HL-60 (cell line): ENCODE measurements at regions not wholly inside any gene's neighbourhood (a gene's known extent, or its start where the extent isn't known, plus 50 kb on each side); places are given as distances from the start of the nearest gene placed in this dataset.

Experiments used
- DNase-seq, 2 experiments: peaks; one replicate each; pipeline ENCODE4 v3.0.0-alpha.2; 2010 to 2020; ENCODE audit warnings: low read depth in 1 of 2, low spot score in 1 of 2
- H3K27ac ChIP-seq: fragments of 250-450 bp; sonication (Bioruptor Pico); replicated peaks from 2 replicates; pipeline ENCODE4 v1.5.1; 2020; ENCODE audit warnings: mild to moderate bottlenecking, moderate library complexity
- H3K27me3 ChIP-seq: fragments of 250-450 bp; sonication (Bioruptor Pico); 2 replicates; pipeline ENCODE4 v1.5.1; 2021; ENCODE audit warnings: mild to moderate bottlenecking, moderate library complexity; ENCODE audit not compliant: insufficient read depth, poor library complexity, severe bottlenecking
- H3K4me3 ChIP-seq: replicated peaks from 2 replicates; pipeline ENCODE4 v1.5.1; 2011; ENCODE audit warnings: mild to moderate bottlenecking, control low read depth, low read length; ENCODE audit not compliant: insufficient read depth
- CTCF ChIP-seq: IDR thresholded peaks from one replicate; pipeline ENCODE4 v1.5.1; 2011; ENCODE audit warnings: low read length, control low read depth, inconsistent platforms; ENCODE audit not compliant: insufficient read depth
- GABPA ChIP-seq: IDR thresholded peaks from 2 replicates; pipeline ENCODE4 v1.6.1; 2012; ENCODE audit warnings: low read depth
- POLR2AphosphoS5 ChIP-seq: IDR thresholded peaks from 2 replicates; pipeline ENCODE4 v1.6.1; 2012; ENCODE audit warnings: low read depth
- REST ChIP-seq: IDR thresholded peaks from 2 replicates; pipeline ENCODE4 v1.6.1; 2012; ENCODE audit warnings: low read depth; ENCODE audit not compliant: insufficient replicate concordance
- SPI1 ChIP-seq: IDR thresholded peaks from 2 replicates; pipeline ENCODE4 v1.6.1; 2012; ENCODE audit warnings: low read depth, mild to moderate bottlenecking, borderline replicate concordance

- no peak overlapping the region for H3K4me3 ChIP-seq
- H3K27me3 ChIP-seq: no peaks in the 10 kb centered on the region
- TF ChIP-seq GABPA (no peak), SPI1 (no peak), POLR2AphosphoS5 (no peak), CTCF (no peak), REST (no peak)
- no peak for DNase-seq
- no peak overlapping the region for H3K27ac ChIP-seq
Measured at GRCh38 chr4:110849461-110849860, 226.6 kb upstream of the PITX2 start.

GRCh38 chr4:110850461-110851442 lies 227.9 kb upstream of the PITX2 start:
- Histone ChIP-seq H3K4me3 (no peak overlapping the region), H3K27ac (no peak overlapping the region), H3K27me3 (no peaks in the 10 kb centered on the region)
- TF ChIP-seq REST (no peak), GABPA (no peak), POLR2AphosphoS5 (no peak), SPI1 (no peak), CTCF (no peak)
- no peak for DNase-seq

GRCh38 chr4:110851989-110852388 lies 229.1 kb upstream of the PITX2 start:
- TF ChIP-seq SPI1 (no peak), POLR2AphosphoS5 (no peak), CTCF (no peak), GABPA (no peak), REST (no peak)

More at GRCh38 chr4:110851989-110852388, 229.1 kb upstream of the PITX2 start:
- Histone ChIP-seq H3K27me3 (no peaks in the 10 kb centered on the region), H3K27ac (no peak overlapping the region), H3K4me3 (no peak overlapping the region)
- no peak for DNase-seq
